ENCODE measurements at regions not wholly inside any gene's neighbourhood (a gene's known extent, or its start where the extent isn't known, plus 50 kb on each side); places are given as distances from the start of the nearest gene placed in this dataset.

DNA sequence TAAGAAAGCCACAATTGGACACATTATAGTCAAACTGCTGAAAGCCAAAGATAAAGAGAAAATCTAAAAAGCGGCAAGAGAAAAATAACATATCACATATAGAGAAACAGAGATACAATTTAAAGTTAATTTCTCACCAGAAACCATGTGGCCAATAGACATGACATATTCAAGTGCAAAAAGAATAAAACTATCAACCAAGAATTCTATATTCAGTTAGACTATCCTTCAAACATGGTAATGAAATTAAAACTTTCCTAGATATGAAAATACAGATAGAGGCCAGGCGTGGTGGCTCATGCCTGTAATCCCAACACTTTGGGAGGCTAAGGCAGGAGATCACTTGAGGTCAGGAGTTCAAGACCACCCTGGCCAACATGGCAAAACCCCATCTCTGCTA lies 129.1 kb upstream of the RNF32 start:
- ATAC-seq (no peak), FAIRE-seq (no peak), DNase-seq (ENCODE audit: low read depth in 1 of 2, low spot score in 1 of 2) (no peak)
- Histone ChIP-seq H3K4me1 (0 out of 3 replicates have a peak, but pooled peaks cover 3% of the 10 kb centered on the region), H3K4me2 (no peak overlapping the region), H3K9me3 (no peaks in the 10 kb centered on the region), H3K4me3 (no peak overlapping the region), H3K27ac (no peak overlapping the region)
- TF ChIP-seq EHF (CRISPR knock-in tag; IDR thresholded peaks at IDR 0.05) (no peak), BHLHE40 (IDR thresholded peaks at IDR 0.05; ENCODE audit: low read depth, low read length) (no peak), JUN (IDR thresholded peaks at IDR 0.05) (no peak), FOXS1 (CRISPR knock-in tag; IDR thresholded peaks at IDR 0.05) (no peak), KDM1A (IDR thresholded peaks at IDR 0.05; ENCODE audit: low read depth) (no peak), HOXB13 (CRISPR knock-in tag; IDR thresholded peaks at IDR 0.05; ENCODE audit: low read depth) (no peak), EHMT2 (IDR thresholded peaks at IDR 0.05; ENCODE audit: low read depth) (no peak), SMC3 (IDR thresholded peaks at IDR 0.05) (no peak), ZNF302 (CRISPR knock-in tag; IDR thresholded peaks at IDR 0.05) (no peak), NR3C1 (IDR thresholded peaks at IDR 0.05) (no peak), FOSB (CRISPR knock-in tag; IDR thresholded peaks at IDR 0.05) (no peak)
- TF ChIP-seq, protein P1, sequence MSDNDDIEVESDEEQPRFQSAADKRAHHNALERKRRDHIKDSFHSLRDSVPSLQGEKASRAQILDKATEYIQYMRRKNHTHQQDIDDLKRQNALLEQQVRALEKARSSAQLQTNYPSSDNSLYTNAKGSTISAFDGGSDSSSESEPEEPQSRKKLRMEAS (IDR thresholded peaks at IDR 0.05) = no peak
- TF ChIP-seq, protein P2, sequence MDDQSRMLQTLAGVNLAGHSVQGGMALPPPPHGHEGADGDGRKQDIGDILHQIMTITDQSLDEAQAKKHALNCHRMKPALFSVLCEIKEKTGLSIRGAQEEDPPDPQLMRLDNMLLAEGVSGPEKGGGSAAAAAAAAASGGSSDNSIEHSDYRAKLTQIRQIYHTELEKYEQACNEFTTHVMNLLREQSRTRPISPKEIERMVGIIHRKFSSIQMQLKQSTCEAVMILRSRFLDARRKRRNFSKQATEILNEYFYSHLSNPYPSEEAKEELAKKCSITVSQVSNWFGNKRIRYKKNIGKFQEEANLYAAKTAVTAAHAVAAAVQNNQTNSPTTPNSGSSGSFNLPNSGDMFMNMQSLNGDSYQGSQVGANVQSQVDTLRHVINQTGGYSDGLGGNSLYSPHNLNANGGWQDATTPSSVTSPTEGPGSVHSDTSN (IDR thresholded peaks at IDR 0.05) = no peak
- ChIA-PET CTCF (no interaction called here), POLR2A (no interaction called here)
- WGBS (ENCODE audit: missing lambda C conversion rate) = 39% methylated on average over 2 of the region's 2 CpGs

GRCh38 chr7:156510966-156511365 lies 129.6 kb upstream of the RNF32 start:
- ChIA-PET CTCF (no interaction called here), POLR2A (no interaction called here)
- no peaks in the 10 kb centered on the region for H3K4me1 ChIP-seq
- no peak overlapping the region for H3K4me2 ChIP-seq
- H3K27ac ChIP-seq = no peak overlapping the region
- no peak for ATAC-seq
- no peak overlapping the region for H3K4me3 ChIP-seq
- no peak for FAIRE-seq
- no peaks in the 10 kb centered on the region for H3K9me3 ChIP-seq
- TF ChIP-seq HOXA7 (CRISPR knock-in tag; IDR thresholded peaks at IDR 0.05) (no peak), EHF (CRISPR knock-in tag; IDR thresholded peaks at IDR 0.05) (no peak), FOSL2 (IDR thresholded peaks at IDR 0.05) (no peak), FOSL2 (CRISPR knock-in tag; IDR thresholded peaks at IDR 0.05) (no peak), HES2 (IDR thresholded peaks at IDR 0.05) (no peak), NPAS2 (CRISPR knock-in tag; IDR thresholded peaks at IDR 0.05; ENCODE audit: borderline replicate concordance) (no peak), PHF8 (IDR thresholded peaks at IDR 0.05; ENCODE audit: borderline replicate concordance, low read depth) (no peak)
- DNase-seq (ENCODE audit: low read depth in 1 of 2, low spot score in 1 of 2) = no peak

GRCh38 chr7:156509216-156509615 lies 131.4 kb upstream of the RNF32 start:
- FAIRE-seq = no peak
- ChIA-PET CTCF (interaction anchor here (1.7 kb wide), 1 partner anchor 9 kb away, joined by 3 read pairs; no protein-coding TSS in a partner anchor), POLR2A (no interaction called here)
- Histone ChIP-seq H3K4me2 (no peak overlapping the region), H3K27ac (no peak overlapping the region), H3K4me3 (no peak overlapping the region), H3K4me1 (no peaks in the 10 kb centered on the region), H3K9me3 (no peaks in the 10 kb centered on the region)
- WGBS (ENCODE audit: missing lambda C conversion rate) = 30% methylated on average over 3 of the region's 3 CpGs
- ATAC-seq = no peak
- DNase-seq (ENCODE audit: low read depth in 1 of 2, low spot score in 1 of 2) = no peak
- TF ChIP-seq HOXB13 (CRISPR knock-in tag; IDR thresholded peaks at IDR 0.05; ENCODE audit: low read depth) (no peak), RFX5 (IDR thresholded peaks at IDR 0.05) (no peak), HOXB5 (CRISPR knock-in tag; IDR thresholded peaks at IDR 0.05) (no peak), CEBPB (IDR thresholded peaks at IDR 0.05) (no peak), CBX2 (IDR thresholded peaks at IDR 0.05; ENCODE audit: borderline replicate concordance, low read depth) (no peak), POLR2A (IDR thresholded peaks at IDR 0.05; ENCODE audit: low read length) (no peak), KDM5A (IDR thresholded peaks at IDR 0.05) (no peak), RAD21 (conservative IDR thresholded peaks at IDR 0.05 in 1 of 2, IDR thresholded peaks at IDR 0.05 in 1 of 2) (no peak), FOSL2 (IDR thresholded peaks at IDR 0.05) (no peak), FOSL2 (CRISPR knock-in tag; IDR thresholded peaks at IDR 0.05) (no peak), NR3C1 (IDR thresholded peaks at IDR 0.05) (no peak), EP300 (IDR thresholded peaks at IDR 0.05) (no peak)
- TF ChIP-seq, protein P3, sequence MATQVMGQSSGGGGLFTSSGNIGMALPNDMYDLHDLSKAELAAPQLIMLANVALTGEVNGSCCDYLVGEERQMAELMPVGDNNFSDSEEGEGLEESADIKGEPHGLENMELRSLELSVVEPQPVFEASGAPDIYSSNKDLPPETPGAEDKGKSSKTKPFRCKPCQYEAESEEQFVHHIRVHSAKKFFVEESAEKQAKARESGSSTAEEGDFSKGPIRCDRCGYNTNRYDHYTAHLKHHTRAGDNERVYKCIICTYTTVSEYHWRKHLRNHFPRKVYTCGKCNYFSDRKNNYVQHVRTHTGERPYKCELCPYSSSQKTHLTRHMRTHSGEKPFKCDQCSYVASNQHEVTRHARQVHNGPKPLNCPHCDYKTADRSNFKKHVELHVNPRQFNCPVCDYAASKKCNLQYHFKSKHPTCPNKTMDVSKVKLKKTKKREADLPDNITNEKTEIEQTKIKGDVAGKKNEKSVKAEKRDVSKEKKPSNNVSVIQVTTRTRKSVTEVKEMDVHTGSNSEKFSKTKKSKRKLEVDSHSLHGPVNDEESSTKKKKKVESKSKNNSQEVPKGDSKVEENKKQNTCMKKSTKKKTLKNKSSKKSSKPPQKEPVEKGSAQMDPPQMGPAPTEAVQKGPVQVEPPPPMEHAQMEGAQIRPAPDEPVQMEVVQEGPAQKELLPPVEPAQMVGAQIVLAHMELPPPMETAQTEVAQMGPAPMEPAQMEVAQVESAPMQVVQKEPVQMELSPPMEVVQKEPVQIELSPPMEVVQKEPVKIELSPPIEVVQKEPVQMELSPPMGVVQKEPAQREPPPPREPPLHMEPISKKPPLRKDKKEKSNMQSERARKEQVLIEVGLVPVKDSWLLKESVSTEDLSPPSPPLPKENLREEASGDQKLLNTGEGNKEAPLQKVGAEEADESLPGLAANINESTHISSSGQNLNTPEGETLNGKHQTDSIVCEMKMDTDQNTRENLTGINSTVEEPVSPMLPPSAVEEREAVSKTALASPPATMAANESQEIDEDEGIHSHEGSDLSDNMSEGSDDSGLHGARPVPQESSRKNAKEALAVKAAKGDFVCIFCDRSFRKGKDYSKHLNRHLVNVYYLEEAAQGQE (IDR thresholded peaks at IDR 0.05) = no peak
- TF ChIP-seq, protein P4, sequence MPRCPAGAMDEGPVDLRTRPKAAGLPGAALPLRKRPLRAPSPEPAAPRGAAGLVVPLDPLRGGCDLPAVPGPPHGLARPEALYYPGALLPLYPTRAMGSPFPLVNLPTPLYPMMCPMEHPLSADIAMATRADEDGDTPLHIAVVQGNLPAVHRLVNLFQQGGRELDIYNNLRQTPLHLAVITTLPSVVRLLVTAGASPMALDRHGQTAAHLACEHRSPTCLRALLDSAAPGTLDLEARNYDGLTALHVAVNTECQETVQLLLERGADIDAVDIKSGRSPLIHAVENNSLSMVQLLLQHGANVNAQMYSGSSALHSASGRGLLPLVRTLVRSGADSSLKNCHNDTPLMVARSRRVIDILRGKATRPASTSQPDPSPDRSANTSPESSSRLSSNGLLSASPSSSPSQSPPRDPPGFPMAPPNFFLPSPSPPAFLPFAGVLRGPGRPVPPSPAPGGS (IDR thresholded peaks at IDR 0.05) = no peak
- TF ChIP-seq, protein P5, sequence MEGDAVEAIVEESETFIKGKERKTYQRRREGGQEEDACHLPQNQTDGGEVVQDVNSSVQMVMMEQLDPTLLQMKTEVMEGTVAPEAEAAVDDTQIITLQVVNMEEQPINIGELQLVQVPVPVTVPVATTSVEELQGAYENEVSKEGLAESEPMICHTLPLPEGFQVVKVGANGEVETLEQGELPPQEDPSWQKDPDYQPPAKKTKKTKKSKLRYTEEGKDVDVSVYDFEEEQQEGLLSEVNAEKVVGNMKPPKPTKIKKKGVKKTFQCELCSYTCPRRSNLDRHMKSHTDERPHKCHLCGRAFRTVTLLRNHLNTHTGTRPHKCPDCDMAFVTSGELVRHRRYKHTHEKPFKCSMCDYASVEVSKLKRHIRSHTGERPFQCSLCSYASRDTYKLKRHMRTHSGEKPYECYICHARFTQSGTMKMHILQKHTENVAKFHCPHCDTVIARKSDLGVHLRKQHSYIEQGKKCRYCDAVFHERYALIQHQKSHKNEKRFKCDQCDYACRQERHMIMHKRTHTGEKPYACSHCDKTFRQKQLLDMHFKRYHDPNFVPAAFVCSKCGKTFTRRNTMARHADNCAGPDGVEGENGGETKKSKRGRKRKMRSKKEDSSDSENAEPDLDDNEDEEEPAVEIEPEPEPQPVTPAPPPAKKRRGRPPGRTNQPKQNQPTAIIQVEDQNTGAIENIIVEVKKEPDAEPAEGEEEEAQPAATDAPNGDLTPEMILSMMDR (IDR thresholded peaks at IDR 0.05) = no peak
